Panc1 (cell line): ENCODE measurements at regions not wholly inside any gene's neighbourhood (a gene's known extent, or its start where the extent isn't known, plus 50 kb on each side); places are given as distances from the start of the nearest gene placed in this dataset.

Experiments used
- ATAC-seq: fragments of 200-7000 bp; cut with Tn5 transposase; 2 replicates; pipeline ENCODE4 v1.9.1; 2020; ENCODE audit warnings: mild to moderate bottlenecking, moderate library complexity
- BruUV-seq: library from RNA; stranded (reverse); fragments of 400-500 nt; replicated peaks from 2 replicates; lab custom pipeline; 2021; lab: Mats Ljungman, UMichigan
- CTCF ChIA-PET: fragments of 300-600 bp; sonication (Branson Sonifier 250); formaldehyde crosslinking; loops from one replicate; lab custom pipeline; 2022; ENCODE audit warnings: antibody characterized with exemption; lab: Charles Lee
- POLR2A ChIA-PET: fragments of 300-600 bp; sonication (Branson Sonifier 250); formaldehyde crosslinking; loops from one replicate; lab custom pipeline; 2022; ENCODE audit warnings: antibody characterized with exemption; lab: Charles Lee
- DNase-seq: peaks from one replicate; pipeline ENCODE4 v3.0.0-alpha.2; 2010; ENCODE audit warnings: low read depth, low spot score
- H3K27ac ChIP-seq: 2 replicates; pipeline ENCODE4 v1.5.1; 2011; ENCODE audit warnings: mild to moderate bottlenecking, low read length, inconsistent platforms
- H3K27me3 ChIP-seq: fragments of 200-500 bp; sonication (Bioruptor generic); 2 replicates; pipeline ENCODE4 v1.6.0; 2014; ENCODE audit warnings: low read length, inconsistent platforms; ENCODE audit not compliant: control insufficient read depth, insufficient read depth
- H3K36me3 ChIP-seq: fragments of 200-500 bp; sonication (Bioruptor generic); 2 replicates; pipeline ENCODE4 v1.5.1; 2014; ENCODE audit warnings: inconsistent platforms, mild to moderate bottlenecking, low read length, moderate library complexity; ENCODE audit not compliant: control insufficient read depth, insufficient read depth
- H3K4me1 ChIP-seq: 2 replicates; pipeline ENCODE4 v1.5.1; 2011; ENCODE audit warnings: inconsistent platforms, mild to moderate bottlenecking, low read length, moderate library complexity; ENCODE audit not compliant: control insufficient read depth, insufficient read depth
- H3K4me3 ChIP-seq, 2 experiments: 2 replicates each; pipeline ENCODE4 v1.5.1; 2011 to 2012; ENCODE audit warnings: low read depth in 2 of 2, low read length in 2 of 2, mild to moderate bottlenecking in 2 of 2, inconsistent platforms in 1 of 2, moderate library complexity in 1 of 2
- H3K9me3 ChIP-seq: fragments of 200-500 bp; sonication (Bioruptor generic); 2 replicates; pipeline ENCODE4 v1.5.1; 2014; ENCODE audit warnings: low read depth, mild to moderate bottlenecking, inconsistent platforms, low read length, moderate library complexity; ENCODE audit not compliant: control insufficient read depth, insufficient read depth
- POLR2AphosphoS5 ChIP-seq: IDR thresholded peaks from 2 replicates; pipeline ENCODE4 v1.6.1; 2012; ENCODE audit warnings: mild to moderate bottlenecking, low read depth, low read length, moderate library complexity
- SIN3A ChIP-seq: IDR thresholded peaks from 2 replicates; pipeline ENCODE4 v1.6.1; 2012; ENCODE audit warnings: low read depth, mild to moderate bottlenecking, low read length, moderate library complexity, borderline replicate concordance; ENCODE audit not compliant: insufficient read depth
- TCF7L2 ChIP-seq: IDR thresholded peaks from 2 replicates; pipeline ENCODE4 v1.6.1; 2011; ENCODE audit warnings: mild to moderate bottlenecking, low read depth, low read length, inconsistent platforms
- in situ Hi-C: cut with HindIII; loops from 2 replicates; pipeline ENCODE4 v1.10.0; 2016; ENCODE audit warnings: low sequenced_read_pairs, low pct_unique_long_range_greater_than_20kb
- intact Hi-C: fragments of 100-400 bp; cut with micrococcal nuclease; formaldehyde crosslinking; loops from one replicate; pipeline ENCODE4 v1.10.0; 2022; ENCODE audit not compliant: unreplicated experiment
- TF ChIP-seq, protein P1 (sequence below), 2 experiments: IDR thresholded peaks; 2 replicates each; pipeline ENCODE4 v1.6.1; 2011 to 2012; ENCODE audit warnings: low read depth in 2 of 2, control low read depth in 1 of 2, low read length in 1 of 2, mild to moderate bottlenecking in 1 of 2, moderate library complexity in 1 of 2; ENCODE audit not compliant: insufficient read depth in 1 of 2
- TF ChIP-seq, protein P2 (sequence below): fragments of 450-650 bp; IDR thresholded peaks from 2 replicates; pipeline ENCODE4 v1.5.1; 2017; ENCODE audit warnings: mild to moderate bottlenecking

DNA sequence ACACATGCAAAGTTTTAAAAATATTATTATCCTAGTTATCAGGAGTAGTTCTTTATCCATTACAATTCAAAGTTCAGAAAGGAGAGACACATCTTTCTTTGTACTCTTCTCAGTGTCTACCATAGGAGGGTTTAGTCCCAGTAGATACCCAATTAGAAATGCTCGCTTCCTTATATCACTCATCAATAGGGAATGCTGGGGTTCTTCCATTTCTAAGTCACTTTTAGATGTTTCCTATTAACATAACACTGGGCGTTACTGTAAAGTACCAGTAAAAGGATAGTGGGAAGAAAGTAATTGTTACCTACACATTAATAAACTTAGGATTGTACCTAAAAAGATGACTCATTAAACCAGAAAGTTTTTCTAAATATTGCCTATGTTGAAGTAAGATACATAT, 348.3 kb upstream of the CDH6 start:
- ChIA-PET CTCF (no interaction called here), POLR2A (no interaction called here)
- intact Hi-C loops (no loop called here), in situ Hi-C loops (no loop called here)
- DNase-seq (no peak), ATAC-seq (no peak)
- Histone ChIP-seq H3K9me3 (no peaks in the 10 kb centered on the region), H3K36me3 (no peaks in the 10 kb centered on the region), H3K4me1 (no peaks in the 10 kb centered on the region), H3K27ac (no peak overlapping the region), H3K27me3 (no peaks in the 10 kb centered on the region), H3K4me3 (no peak overlapping the region)
- TF ChIP-seq, protein P1, sequence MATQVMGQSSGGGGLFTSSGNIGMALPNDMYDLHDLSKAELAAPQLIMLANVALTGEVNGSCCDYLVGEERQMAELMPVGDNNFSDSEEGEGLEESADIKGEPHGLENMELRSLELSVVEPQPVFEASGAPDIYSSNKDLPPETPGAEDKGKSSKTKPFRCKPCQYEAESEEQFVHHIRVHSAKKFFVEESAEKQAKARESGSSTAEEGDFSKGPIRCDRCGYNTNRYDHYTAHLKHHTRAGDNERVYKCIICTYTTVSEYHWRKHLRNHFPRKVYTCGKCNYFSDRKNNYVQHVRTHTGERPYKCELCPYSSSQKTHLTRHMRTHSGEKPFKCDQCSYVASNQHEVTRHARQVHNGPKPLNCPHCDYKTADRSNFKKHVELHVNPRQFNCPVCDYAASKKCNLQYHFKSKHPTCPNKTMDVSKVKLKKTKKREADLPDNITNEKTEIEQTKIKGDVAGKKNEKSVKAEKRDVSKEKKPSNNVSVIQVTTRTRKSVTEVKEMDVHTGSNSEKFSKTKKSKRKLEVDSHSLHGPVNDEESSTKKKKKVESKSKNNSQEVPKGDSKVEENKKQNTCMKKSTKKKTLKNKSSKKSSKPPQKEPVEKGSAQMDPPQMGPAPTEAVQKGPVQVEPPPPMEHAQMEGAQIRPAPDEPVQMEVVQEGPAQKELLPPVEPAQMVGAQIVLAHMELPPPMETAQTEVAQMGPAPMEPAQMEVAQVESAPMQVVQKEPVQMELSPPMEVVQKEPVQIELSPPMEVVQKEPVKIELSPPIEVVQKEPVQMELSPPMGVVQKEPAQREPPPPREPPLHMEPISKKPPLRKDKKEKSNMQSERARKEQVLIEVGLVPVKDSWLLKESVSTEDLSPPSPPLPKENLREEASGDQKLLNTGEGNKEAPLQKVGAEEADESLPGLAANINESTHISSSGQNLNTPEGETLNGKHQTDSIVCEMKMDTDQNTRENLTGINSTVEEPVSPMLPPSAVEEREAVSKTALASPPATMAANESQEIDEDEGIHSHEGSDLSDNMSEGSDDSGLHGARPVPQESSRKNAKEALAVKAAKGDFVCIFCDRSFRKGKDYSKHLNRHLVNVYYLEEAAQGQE (IDR thresholded peaks at IDR 0.05; ENCODE audit: insufficient read depth in 1 of 2, low read depth in 2 of 2, low read length in 1 of 2), result no peak
- TF ChIP-seq, protein P2, sequence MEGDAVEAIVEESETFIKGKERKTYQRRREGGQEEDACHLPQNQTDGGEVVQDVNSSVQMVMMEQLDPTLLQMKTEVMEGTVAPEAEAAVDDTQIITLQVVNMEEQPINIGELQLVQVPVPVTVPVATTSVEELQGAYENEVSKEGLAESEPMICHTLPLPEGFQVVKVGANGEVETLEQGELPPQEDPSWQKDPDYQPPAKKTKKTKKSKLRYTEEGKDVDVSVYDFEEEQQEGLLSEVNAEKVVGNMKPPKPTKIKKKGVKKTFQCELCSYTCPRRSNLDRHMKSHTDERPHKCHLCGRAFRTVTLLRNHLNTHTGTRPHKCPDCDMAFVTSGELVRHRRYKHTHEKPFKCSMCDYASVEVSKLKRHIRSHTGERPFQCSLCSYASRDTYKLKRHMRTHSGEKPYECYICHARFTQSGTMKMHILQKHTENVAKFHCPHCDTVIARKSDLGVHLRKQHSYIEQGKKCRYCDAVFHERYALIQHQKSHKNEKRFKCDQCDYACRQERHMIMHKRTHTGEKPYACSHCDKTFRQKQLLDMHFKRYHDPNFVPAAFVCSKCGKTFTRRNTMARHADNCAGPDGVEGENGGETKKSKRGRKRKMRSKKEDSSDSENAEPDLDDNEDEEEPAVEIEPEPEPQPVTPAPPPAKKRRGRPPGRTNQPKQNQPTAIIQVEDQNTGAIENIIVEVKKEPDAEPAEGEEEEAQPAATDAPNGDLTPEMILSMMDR, result no peak
- TF ChIP-seq SIN3A, result no peak
- TF ChIP-seq POLR2AphosphoS5, result no peak
- TF ChIP-seq TCF7L2, result no peak
- BruUV-seq, result no TSS peak

DNA sequence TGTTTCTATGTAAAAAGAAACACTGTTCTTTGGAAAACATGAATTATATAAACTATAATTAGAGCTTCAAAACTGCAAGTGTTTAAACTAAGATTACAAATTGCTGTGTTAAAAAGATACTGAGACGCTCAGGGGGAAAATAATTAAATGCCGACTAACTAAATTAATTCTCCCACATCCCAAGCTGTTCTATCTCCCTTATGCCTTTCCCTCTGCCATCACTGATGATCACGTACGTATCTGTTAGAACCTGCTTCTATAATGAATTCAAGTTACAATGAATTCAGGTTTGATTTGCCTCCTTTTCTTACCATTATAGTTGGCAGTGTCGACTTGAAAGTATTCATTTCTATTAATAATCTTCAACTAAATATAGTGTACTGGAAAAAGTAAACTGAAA, 349.9 kb upstream of the CDH6 start:
- TF ChIP-seq, protein P1 (IDR thresholded peaks at IDR 0.05; ENCODE audit: insufficient read depth in 1 of 2, low read depth in 2 of 2, low read length in 1 of 2), result no peak
- TF ChIP-seq, protein P2, result no peak
- TF ChIP-seq POLR2AphosphoS5 (no peak), SIN3A (no peak), TCF7L2 (no peak)
- Histone ChIP-seq H3K9me3 (no peaks in the 10 kb centered on the region), H3K36me3 (no peaks in the 10 kb centered on the region), H3K27me3 (no peaks in the 10 kb centered on the region), H3K27ac (no peak overlapping the region), H3K4me3 (no peak overlapping the region), H3K4me1 (no peaks in the 10 kb centered on the region)
- intact Hi-C loops (no loop called here), in situ Hi-C loops (no loop called here)
- BruUV-seq, result no TSS peak
- DNase-seq, result no peak
- ATAC-seq, result no peak
- ChIA-PET POLR2A (no interaction called here), CTCF (no interaction called here)
